ENCODE measurements at regions not wholly inside any gene's neighbourhood (a gene's known extent, or its start where the extent isn't known, plus 50 kb on each side); places are given as distances from the start of the nearest gene placed in this dataset.

DNA sequence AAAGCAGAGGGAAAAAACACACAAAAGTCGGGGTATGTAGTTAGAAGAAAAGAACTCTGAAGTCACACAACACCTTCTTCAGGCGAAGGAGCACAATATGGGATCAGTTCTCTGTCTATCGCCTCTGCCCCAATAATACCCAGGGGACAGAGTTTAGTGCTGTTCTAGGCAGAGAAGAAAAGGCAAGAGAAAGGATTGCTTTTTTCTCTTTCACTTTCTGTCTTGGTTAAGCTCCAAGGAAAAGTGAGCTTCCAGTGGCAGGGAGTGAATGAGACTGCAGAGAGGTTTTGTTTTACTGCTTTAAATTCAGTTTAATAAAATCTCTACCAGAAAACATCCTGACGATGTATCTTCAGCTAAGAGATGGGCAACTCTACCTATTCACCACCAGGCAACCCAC lies 86.6 kb upstream of the STXBP5 start:
- TF ChIP-seq CTCF (IDR thresholded peaks at IDR 0.05) (no peak), POLR2A (IDR thresholded peaks at IDR 0.05) (no peak)
